Activated naive CD4-positive, alpha-beta T cell treated with anti-CD3 and anti-CD28 coated beads, Interleukin-2, amount 10 ng/mL, durations not matched to agents 7 days and 5 days (primary cell): ENCODE measurements at regions not wholly inside any gene's neighbourhood (a gene's known extent, or its start where the extent isn't known, plus 50 kb on each side); places are given as distances from the start of the nearest gene placed in this dataset.
"Not testable (repeated sequence)": the region's sequence is repeated elsewhere in the genome, so short reads cannot be mapped to it uniquely, and the experiment has no call there.

ENCODE experiments used
- CTCF ChIA-PET: fragments of 350-600 bp; sonication (Branson Sonifier 250); formaldehyde crosslinking; loops from one replicate; lab custom pipeline; 2021; ENCODE audit warnings: antibody characterized with exemption; lab: Charles Lee
- DNase-seq: peaks from one replicate; pipeline ENCODE4 v3.0.0-alpha.2; 2020
- H3K27ac Mint-ChIP-seq: one replicate; pipeline ENCODE4 v1.8.0; 2021; ENCODE audit warnings: mild to moderate bottlenecking, moderate library complexity, mixed read lengths
- H3K27me3 Mint-ChIP-seq: one replicate; pipeline ENCODE4 v1.8.0; 2021; ENCODE audit warnings: mild to moderate bottlenecking, mixed read lengths
- H3K36me3 Mint-ChIP-seq: one replicate; pipeline ENCODE4 v1.8.0; 2021; ENCODE audit warnings: mixed read lengths
- H3K4me1 Mint-ChIP-seq: one replicate; pipeline ENCODE4 v1.8.0; 2021; ENCODE audit warnings: mixed read lengths
- H3K4me3 Mint-ChIP-seq: one replicate; pipeline ENCODE4 v1.8.0; 2021; ENCODE audit warnings: mild to moderate bottlenecking, moderate library complexity, mixed read lengths
- H3K9me3 Mint-ChIP-seq: one replicate; pipeline ENCODE4 v1.8.0; 2021; ENCODE audit warnings: mixed read lengths

DNA sequence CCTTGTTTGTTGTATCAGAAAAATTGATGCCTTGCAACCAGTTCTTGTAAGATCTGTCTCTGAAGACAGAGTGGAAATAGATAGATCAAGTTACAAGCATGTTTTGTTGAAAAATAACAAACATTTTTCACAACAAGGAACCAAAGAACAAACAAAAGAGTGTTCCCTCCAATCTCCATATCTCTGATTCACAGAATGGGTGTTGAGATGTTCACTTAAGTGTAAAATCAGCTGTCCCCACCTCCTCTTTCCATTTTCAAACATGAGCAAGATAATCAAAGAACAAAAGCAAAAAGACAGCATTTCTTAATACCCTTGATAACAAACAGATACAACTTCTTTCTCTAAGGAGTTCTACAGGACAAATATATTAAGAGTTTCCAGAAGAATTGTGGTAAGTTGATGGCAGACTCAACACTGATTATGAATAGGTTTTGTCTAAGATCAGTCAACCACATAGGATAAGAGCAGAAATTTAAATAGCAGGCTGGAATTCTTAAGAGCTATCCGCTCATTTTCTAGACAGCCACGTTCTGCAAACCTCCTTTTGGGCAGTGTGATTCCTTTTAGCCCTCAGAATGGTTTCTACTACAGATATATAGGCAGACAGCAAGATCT is 970.9 kb upstream of the AUTS2 start:
- H3K27me3 Mint-ChIP-seq: no peaks in the 10 kb centered on the region
- peaks cover 41% of the 10 kb centered on the region for H3K9me3 Mint-ChIP-seq
- CTCF ChIA-PET: no interaction called here
- H3K27ac Mint-ChIP-seq: no peak overlapping the region
- no peak overlapping the region for H3K4me3 Mint-ChIP-seq
- H3K4me1 Mint-ChIP-seq: no peaks in the 10 kb centered on the region
- DNase-seq: no peak
- H3K36me3 Mint-ChIP-seq: no peaks in the 10 kb centered on the region

DNA sequence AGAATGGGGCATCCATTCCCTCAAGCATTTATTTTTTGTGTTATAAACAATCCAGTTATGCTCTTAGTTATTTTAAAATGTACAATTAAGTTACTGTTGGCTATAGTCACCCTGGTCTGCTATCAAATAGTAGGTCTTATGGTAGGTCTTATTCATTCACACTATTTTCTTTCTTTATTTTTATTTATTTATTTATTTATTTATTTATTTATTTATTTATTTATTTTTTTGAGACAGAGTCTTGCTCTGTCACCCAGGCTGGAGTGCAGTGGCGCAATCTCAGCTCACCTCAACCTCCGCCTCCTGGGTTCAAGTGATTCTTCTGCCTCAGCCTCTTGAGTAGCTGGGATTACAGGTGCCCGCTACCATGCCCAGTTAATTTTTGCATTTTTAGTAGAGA is 967.4 kb upstream of the AUTS2 start:
- H3K36me3 Mint-ChIP-seq, H3K4me1 Mint-ChIP-seq, H3K27ac Mint-ChIP-seq, H3K4me3 Mint-ChIP-seq, H3K27me3 Mint-ChIP-seq, DNase-seq, CTCF ChIA-PET: not testable (repeated sequence)
- peaks cover 28% of the 10 kb centered on the region for H3K9me3 Mint-ChIP-seq

GRCh38 chr7:68640103-68640502 is 958.2 kb upstream of the AUTS2 start:
- Mint-ChIP-seq H3K9me3 (peaks cover 11% of the 10 kb centered on the region), H3K27ac (no peak overlapping the region), H3K36me3 (no peaks in the 10 kb centered on the region), H3K27me3 (no peaks in the 10 kb centered on the region), H3K4me1 (no peaks in the 10 kb centered on the region), H3K4me3 (no peak overlapping the region)
- no peak for DNase-seq
- CTCF ChIA-PET: no interaction called here

DNA sequence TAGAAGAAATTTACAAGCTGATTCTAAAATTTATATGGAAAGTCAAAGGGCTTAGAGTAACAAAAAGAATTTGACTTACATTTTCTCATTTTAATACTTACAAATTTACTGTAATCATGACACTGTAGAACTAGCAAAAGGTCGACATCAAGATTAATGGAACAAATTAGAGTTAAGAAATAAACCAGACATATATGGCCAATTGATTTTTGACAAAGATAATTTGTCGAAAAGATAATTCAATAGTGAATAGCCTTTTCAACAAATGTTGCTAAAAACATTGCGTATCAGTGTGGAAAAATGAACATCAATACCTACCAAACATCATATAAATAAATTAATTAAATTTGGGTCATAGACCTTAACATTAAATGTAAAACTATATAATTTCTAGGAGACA is 955.5 kb upstream of the AUTS2 start:
- no peak overlapping the region for H3K27ac Mint-ChIP-seq
- H3K9me3 Mint-ChIP-seq: peaks cover 18% of the 10 kb centered on the region
- H3K27me3 Mint-ChIP-seq: no peaks in the 10 kb centered on the region
- no peak overlapping the region for H3K4me3 Mint-ChIP-seq
- H3K36me3 Mint-ChIP-seq: no peaks in the 10 kb centered on the region
- CTCF ChIA-PET: no interaction called here
- H3K4me1 Mint-ChIP-seq: no peaks in the 10 kb centered on the region
- DNase-seq: no peak

DNA sequence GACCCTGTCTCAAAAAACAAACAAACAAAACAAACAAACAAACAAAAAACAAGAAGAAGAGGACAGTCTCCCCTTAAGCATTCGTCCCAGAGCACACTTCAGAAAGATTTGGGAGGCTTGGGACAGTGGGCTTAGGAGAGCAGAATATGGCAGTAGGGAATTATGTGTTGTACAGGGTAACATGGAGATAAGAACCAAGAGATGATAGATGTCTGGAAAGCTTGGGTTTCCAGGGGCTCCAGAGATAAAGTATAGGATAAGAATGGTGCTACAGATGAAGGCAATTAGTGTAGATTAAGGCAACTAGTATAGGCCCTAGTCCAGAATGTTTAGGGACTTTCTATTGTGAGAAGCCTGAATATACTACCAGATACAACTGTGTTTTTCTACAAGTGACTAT is 934.9 kb upstream of the AUTS2 start:
- Mint-ChIP-seq H3K36me3 (no peaks in the 10 kb centered on the region), H3K27me3 (no peaks in the 10 kb centered on the region), H3K9me3 (peaks cover 25% of the 10 kb centered on the region), H3K4me3 (no peak overlapping the region), H3K27ac (no peak overlapping the region), H3K4me1 (no peaks in the 10 kb centered on the region)
- CTCF ChIA-PET: no interaction called here
- DNase-seq: no peak

- no peaks in the 10 kb centered on the region for H3K27me3 Mint-ChIP-seq
Observed at GRCh38 chr7:68671046-68671445, 927.2 kb upstream of the AUTS2 start.

GRCh38 chr7:68671671-68672070 is 926.6 kb upstream of the AUTS2 start:
- no peaks in the 10 kb centered on the region for H3K36me3 Mint-ChIP-seq
- no peak for DNase-seq
- no peaks in the 10 kb centered on the region for H3K27me3 Mint-ChIP-seq
- H3K4me1 Mint-ChIP-seq: no peaks in the 10 kb centered on the region
- no peak overlapping the region for H3K4me3 Mint-ChIP-seq
- peaks cover 39% of the 10 kb centered on the region for H3K9me3 Mint-ChIP-seq
- CTCF ChIA-PET: no interaction called here
- H3K27ac Mint-ChIP-seq: no peak overlapping the region

More at GRCh38 chr7:68671046-68671445, 927.2 kb upstream of the AUTS2 start:
- Mint-ChIP-seq H3K4me1 (no peaks in the 10 kb centered on the region), H3K9me3 (peaks cover 38% of the 10 kb centered on the region), H3K4me3 (no peak overlapping the region), H3K36me3 (no peaks in the 10 kb centered on the region), H3K27ac (no peak overlapping the region)
- DNase-seq: no peak
- CTCF ChIA-PET: no interaction called here

DNA sequence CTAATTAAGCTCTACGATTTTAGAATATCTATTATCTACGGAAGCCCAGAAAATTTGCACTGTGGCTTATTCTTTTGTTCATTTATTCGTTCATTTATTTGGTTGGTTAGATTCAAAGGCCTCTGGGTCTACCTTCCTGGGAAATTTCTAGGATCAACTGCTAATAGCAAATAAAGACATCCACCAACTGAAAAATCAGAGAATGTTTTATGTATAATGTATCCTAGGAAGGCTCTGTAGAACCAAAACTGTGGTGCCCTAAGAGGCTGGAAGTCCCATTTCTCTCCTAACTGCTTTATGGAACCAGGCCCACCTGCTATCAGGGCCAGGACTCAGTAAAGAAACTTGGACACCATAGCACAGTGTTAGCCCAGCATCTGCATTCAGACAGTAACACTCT is 923.4 kb upstream of the AUTS2 start:
- DNase-seq: no peak
- peaks cover 41% of the 10 kb centered on the region for H3K9me3 Mint-ChIP-seq
- H3K36me3 Mint-ChIP-seq: no peaks in the 10 kb centered on the region
- no peaks in the 10 kb centered on the region for H3K27me3 Mint-ChIP-seq
- H3K4me1 Mint-ChIP-seq: no peaks in the 10 kb centered on the region
- no peak overlapping the region for H3K4me3 Mint-ChIP-seq
- no peak overlapping the region for H3K27ac Mint-ChIP-seq
- CTCF ChIA-PET: no interaction called here

- no peak for DNase-seq
- Mint-ChIP-seq H3K4me3 (no peak overlapping the region), H3K4me1 (no peaks in the 10 kb centered on the region), H3K27ac (no peak overlapping the region), H3K27me3 (no peaks in the 10 kb centered on the region), H3K9me3 (peaks cover 31% of the 10 kb centered on the region), H3K36me3 (no peaks in the 10 kb centered on the region)
- CTCF ChIA-PET: no interaction called here
Observed at GRCh38 chr7:68676813-68677535, 921.3 kb upstream of the AUTS2 start.

DNA sequence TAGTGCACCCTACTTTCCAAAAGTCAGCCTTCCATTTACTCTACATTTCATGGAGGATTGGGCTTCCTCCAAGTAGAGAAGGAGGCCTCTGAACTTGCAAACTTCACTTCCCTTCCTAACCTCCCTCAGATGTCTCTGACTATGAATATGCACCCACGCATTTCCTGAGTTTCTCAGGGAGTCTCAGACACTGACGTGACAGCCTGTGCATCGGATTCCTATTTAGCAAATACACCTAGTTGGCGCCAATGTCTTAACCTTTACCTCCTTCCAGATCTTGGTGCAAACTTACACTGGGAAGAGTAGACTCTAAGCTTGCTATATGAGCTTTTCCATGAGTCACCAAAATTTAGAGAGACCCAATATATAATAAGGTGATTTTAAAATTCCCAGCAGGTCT is 920.1 kb upstream of the AUTS2 start:
- no peak for DNase-seq
- H3K27ac Mint-ChIP-seq: no peak overlapping the region
- H3K4me3 Mint-ChIP-seq: no peak overlapping the region
- peaks cover 29% of the 10 kb centered on the region for H3K9me3 Mint-ChIP-seq
- no peaks in the 10 kb centered on the region for H3K36me3 Mint-ChIP-seq
- no peaks in the 10 kb centered on the region for H3K4me1 Mint-ChIP-seq
- H3K27me3 Mint-ChIP-seq: no peaks in the 10 kb centered on the region
- CTCF ChIA-PET: no interaction called here

- H3K4me1 Mint-ChIP-seq: no peaks in the 10 kb centered on the region
- H3K9me3 Mint-ChIP-seq: peaks cover 30% of the 10 kb centered on the region
- no peaks in the 10 kb centered on the region for H3K36me3 Mint-ChIP-seq
- H3K27ac Mint-ChIP-seq: no peak overlapping the region
- CTCF ChIA-PET: no interaction called here
- no peak overlapping the region for H3K4me3 Mint-ChIP-seq
- no peak for DNase-seq
- H3K27me3 Mint-ChIP-seq: no peaks in the 10 kb centered on the region
Observed at GRCh38 chr7:68679459-68680234, 918.6 kb upstream of the AUTS2 start.

DNA sequence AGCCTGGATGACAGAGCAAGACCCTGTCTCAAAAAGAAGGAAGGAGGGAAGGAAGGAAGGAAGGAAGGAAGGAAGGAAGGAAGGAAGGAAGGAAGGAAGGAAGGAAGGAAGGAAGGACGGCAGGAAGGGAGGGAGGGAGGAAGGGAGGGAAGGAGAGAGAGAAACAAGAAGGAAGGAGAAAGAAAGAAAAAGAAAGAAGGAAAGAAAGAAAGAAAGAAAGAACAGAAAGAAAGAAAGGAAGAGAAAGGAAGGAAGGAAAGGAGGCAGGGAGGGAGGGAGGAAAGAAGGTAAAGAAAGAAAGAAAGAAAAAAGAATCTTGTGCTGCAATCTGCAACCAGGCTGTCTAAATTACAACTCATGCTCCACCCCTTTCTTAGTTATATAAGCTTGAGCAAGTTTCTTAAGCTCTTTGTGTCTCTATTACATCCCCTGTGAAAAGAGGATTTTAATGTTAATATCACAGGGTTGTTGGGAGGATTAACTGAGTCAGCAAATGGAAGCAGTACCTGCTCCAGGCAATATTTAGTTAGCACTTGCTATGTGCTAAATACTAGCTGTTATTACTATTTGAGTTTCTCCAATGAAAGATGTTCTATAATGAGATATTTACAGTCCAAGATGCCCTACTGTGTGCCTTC is 917.9 kb upstream of the AUTS2 start:
- Mint-ChIP-seq H3K4me1 (no peaks in the 10 kb centered on the region), H3K9me3 (peaks cover 32% of the 10 kb centered on the region), H3K4me3 (no peak overlapping the region), H3K27ac (no peak overlapping the region), H3K27me3 (no peaks in the 10 kb centered on the region), H3K36me3 (no peaks in the 10 kb centered on the region)
- CTCF ChIA-PET: no interaction called here
- no peak for DNase-seq

- no peaks in the 10 kb centered on the region for H3K4me1 Mint-ChIP-seq
- H3K27ac Mint-ChIP-seq: no peak overlapping the region
- H3K36me3 Mint-ChIP-seq: no peaks in the 10 kb centered on the region
- DNase-seq: no peak
- H3K27me3 Mint-ChIP-seq: no peaks in the 10 kb centered on the region
- CTCF ChIA-PET: no interaction called here
- H3K9me3 Mint-ChIP-seq: peaks cover 26% of the 10 kb centered on the region
- H3K4me3 Mint-ChIP-seq: no peak overlapping the region
Observed at GRCh38 chr7:68682910-68683309, 915.4 kb upstream of the AUTS2 start.

GRCh38 chr7:68684246-68684839 is 913.9 kb upstream of the AUTS2 start:
- no peaks in the 10 kb centered on the region for H3K27me3 Mint-ChIP-seq
- no peak overlapping the region for H3K4me3 Mint-ChIP-seq
- H3K9me3 Mint-ChIP-seq: peaks cover 25% of the 10 kb centered on the region
- no peak for DNase-seq
- H3K36me3 Mint-ChIP-seq: no peaks in the 10 kb centered on the region
- H3K4me1 Mint-ChIP-seq: no peaks in the 10 kb centered on the region
- CTCF ChIA-PET: no interaction called here
- no peak overlapping the region for H3K27ac Mint-ChIP-seq
